ENCODE measurements at regions not wholly inside any gene's neighbourhood (a gene's known extent, or its start where the extent isn't known, plus 50 kb on each side); places are given as distances from the start of the nearest gene placed in this dataset.
"Not testable (repeated sequence)": the region's sequence is repeated elsewhere in the genome, so short reads cannot be mapped to it uniquely, and the experiment has no call there.

GRCh38 chr5:1983401-1983800 lies 100.7 kb upstream of the IRX4 start:
- Mint-ChIP-seq H3K4me3 (no peak overlapping the region), H3K27ac (no peak overlapping the region), H3K9me3 (ENCODE audit: insufficient read depth) (no peaks in the 10 kb centered on the region), H3K36me3 (ENCODE audit: low read depth) (no peaks in the 10 kb centered on the region), H3K27me3 (ENCODE audit: low read depth) (peaks cover 13% of the 10 kb centered on the region), H3K4me1 (ENCODE audit: low read depth) (no peaks in the 10 kb centered on the region)
- DNase-seq (no peak), ATAC-seq (no peak)
- ChIA-PET POLR2A (no interaction called here), CTCF (no interaction called here)

GRCh38 chr5:1982561-1982960 lies 99.8 kb upstream of the IRX4 start:
- H3K4me3 Mint-ChIP-seq; CTCF ChIA-PET; H3K4me1 Mint-ChIP-seq (ENCODE audit: low read depth); H3K9me3 Mint-ChIP-seq (ENCODE audit: insufficient read depth); H3K27ac Mint-ChIP-seq; H3K36me3 Mint-ChIP-seq (ENCODE audit: low read depth); POLR2A ChIA-PET; ATAC-seq; DNase-seq: not testable (repeated sequence)
- peaks cover 13% of the 10 kb centered on the region for H3K27me3 Mint-ChIP-seq (ENCODE audit: low read depth)

GRCh38 chr5:1975898-1976765 lies 93.4 kb upstream of the IRX4 start:
- peaks cover 14% of the 10 kb centered on the region for H3K27me3 Mint-ChIP-seq (ENCODE audit: low read depth)
- no peaks in the 10 kb centered on the region for H3K36me3 Mint-ChIP-seq (ENCODE audit: low read depth)
- H3K4me3 Mint-ChIP-seq = no peak overlapping the region
- DNase-seq = no peak
- no peak overlapping the region for H3K27ac Mint-ChIP-seq
- no peaks in the 10 kb centered on the region for H3K4me1 Mint-ChIP-seq (ENCODE audit: low read depth)
- ATAC-seq = no peak
- CTCF ChIA-PET = no interaction called here
- POLR2A ChIA-PET = no interaction called here
- no peaks in the 10 kb centered on the region for H3K9me3 Mint-ChIP-seq (ENCODE audit: insufficient read depth)

- no peak for ATAC-seq
- no peak for DNase-seq
- H3K36me3 Mint-ChIP-seq (ENCODE audit: low read depth) = no peaks in the 10 kb centered on the region
- POLR2A ChIA-PET = no interaction called here
- H3K4me1 Mint-ChIP-seq (ENCODE audit: low read depth) = no peaks in the 10 kb centered on the region
- no peak overlapping the region for H3K27ac Mint-ChIP-seq
- H3K4me3 Mint-ChIP-seq = no peak overlapping the region
- no peaks in the 10 kb centered on the region for H3K9me3 Mint-ChIP-seq (ENCODE audit: insufficient read depth)
- H3K27me3 Mint-ChIP-seq (ENCODE audit: low read depth) = peaks cover 14% of the 10 kb centered on the region
- CTCF ChIA-PET = no interaction called here
Observed at GRCh38 chr5:1975406-1975715, 92.6 kb upstream of the IRX4 start.

GRCh38 chr5:1974501-1975405 lies 92.0 kb upstream of the IRX4 start:
- Mint-ChIP-seq H3K36me3 (ENCODE audit: low read depth) (no peaks in the 10 kb centered on the region), H3K27ac (no peak overlapping the region), H3K4me3 (no peak overlapping the region), H3K4me1 (ENCODE audit: low read depth) (no peaks in the 10 kb centered on the region), H3K27me3 (ENCODE audit: low read depth) (peaks cover 13% of the 10 kb centered on the region), H3K9me3 (ENCODE audit: insufficient read depth) (no peaks in the 10 kb centered on the region)
- ChIA-PET CTCF (no interaction called here), POLR2A (no interaction called here)
- ATAC-seq = no peak
- DNase-seq = no peak

GRCh38 chr5:1974081-1974480 lies 91.4 kb upstream of the IRX4 start:
- DNase-seq = no peak
- H3K27me3 Mint-ChIP-seq (ENCODE audit: low read depth) = peaks cover 10% of the 10 kb centered on the region
- H3K27ac Mint-ChIP-seq = no peak overlapping the region
- no peak overlapping the region for H3K4me3 Mint-ChIP-seq
- no peak for ATAC-seq
- H3K36me3 Mint-ChIP-seq (ENCODE audit: low read depth) = no peaks in the 10 kb centered on the region
- POLR2A ChIA-PET = no interaction called here
- CTCF ChIA-PET = no interaction called here
- H3K4me1 Mint-ChIP-seq (ENCODE audit: low read depth) = no peaks in the 10 kb centered on the region
- H3K9me3 Mint-ChIP-seq (ENCODE audit: insufficient read depth) = no peaks in the 10 kb centered on the region

GRCh38 chr5:1973391-1974013 lies 90.8 kb upstream of the IRX4 start:
- no peak for ATAC-seq
- Mint-ChIP-seq H3K36me3 (ENCODE audit: low read depth) (no peaks in the 10 kb centered on the region), H3K9me3 (ENCODE audit: insufficient read depth) (no peaks in the 10 kb centered on the region), H3K4me1 (ENCODE audit: low read depth) (no peaks in the 10 kb centered on the region), H3K27ac (no peak overlapping the region), H3K27me3 (ENCODE audit: low read depth) (peaks cover 8% of the 10 kb centered on the region), H3K4me3 (no peak overlapping the region)
- POLR2A ChIA-PET = no interaction called here
- CTCF ChIA-PET = no interaction called here
- no peak for DNase-seq

GRCh38 chr5:1971944-1972343 lies 89.2 kb upstream of the IRX4 start:
- Mint-ChIP-seq H3K4me3 (no peak overlapping the region), H3K9me3 (ENCODE audit: insufficient read depth) (no peaks in the 10 kb centered on the region), H3K4me1 (ENCODE audit: low read depth) (no peaks in the 10 kb centered on the region), H3K27me3 (ENCODE audit: low read depth) (peaks cover 8% of the 10 kb centered on the region), H3K27ac (no peak overlapping the region), H3K36me3 (ENCODE audit: low read depth) (no peaks in the 10 kb centered on the region)
- ATAC-seq = no peak
- ChIA-PET CTCF (no interaction called here), POLR2A (no interaction called here)
- DNase-seq = no peak

GRCh38 chr5:1967736-1968135 lies 85.0 kb upstream of the IRX4 start:
- Mint-ChIP-seq H3K4me1 (ENCODE audit: low read depth) (no peaks in the 10 kb centered on the region), H3K27ac (no peak overlapping the region), H3K36me3 (ENCODE audit: low read depth) (no peaks in the 10 kb centered on the region), H3K27me3 (ENCODE audit: low read depth) (no peaks in the 10 kb centered on the region), H3K4me3 (no peak overlapping the region), H3K9me3 (ENCODE audit: insufficient read depth) (no peaks in the 10 kb centered on the region)
- CTCF ChIA-PET = no interaction called here
- POLR2A ChIA-PET = no interaction called here
- DNase-seq = no peak
- ATAC-seq = no peak

GRCh38 chr5:1966461-1966860 lies 83.7 kb upstream of the IRX4 start:
- H3K4me3 Mint-ChIP-seq = no peak overlapping the region
- CTCF ChIA-PET = no interaction called here
- no peaks in the 10 kb centered on the region for H3K4me1 Mint-ChIP-seq (ENCODE audit: low read depth)
- DNase-seq (no peak), ATAC-seq (no peak)
- H3K27me3 Mint-ChIP-seq (ENCODE audit: low read depth) = no peaks in the 10 kb centered on the region
- POLR2A ChIA-PET = no interaction called here
- no peak overlapping the region for H3K27ac Mint-ChIP-seq
- H3K9me3 Mint-ChIP-seq (ENCODE audit: insufficient read depth) = no peaks in the 10 kb centered on the region
- no peaks in the 10 kb centered on the region for H3K36me3 Mint-ChIP-seq (ENCODE audit: low read depth)

- CTCF ChIA-PET = no interaction called here
- Mint-ChIP-seq H3K4me1 (ENCODE audit: low read depth) (no peaks in the 10 kb centered on the region), H3K27ac (no peak overlapping the region), H3K36me3 (ENCODE audit: low read depth) (no peaks in the 10 kb centered on the region), H3K9me3 (ENCODE audit: insufficient read depth) (no peaks in the 10 kb centered on the region), H3K4me3 (no peak overlapping the region), H3K27me3 (ENCODE audit: low read depth) (no peaks in the 10 kb centered on the region)
- POLR2A ChIA-PET = no interaction called here
- DNase-seq (no peak), ATAC-seq (no peak)
Observed at GRCh38 chr5:1965925-1966324, 83.2 kb upstream of the IRX4 start.

GRCh38 chr5:1963941-1964451 lies 81.3 kb upstream of the IRX4 start:
- ChIA-PET CTCF (no interaction called here), POLR2A (no interaction called here)
- Mint-ChIP-seq H3K27me3 (ENCODE audit: low read depth) (no peaks in the 10 kb centered on the region), H3K9me3 (ENCODE audit: insufficient read depth) (no peaks in the 10 kb centered on the region), H3K4me3 (no peak overlapping the region), H3K4me1 (ENCODE audit: low read depth) (no peaks in the 10 kb centered on the region), H3K36me3 (ENCODE audit: low read depth) (no peaks in the 10 kb centered on the region), H3K27ac (no peak overlapping the region)
- ATAC-seq = no peak
- DNase-seq = no peak
